ENCODE measurements at regions not wholly inside any gene's neighbourhood (a gene's known extent, or its start where the extent isn't known, plus 50 kb on each side); places are given as distances from the start of the nearest gene placed in this dataset.

DNA sequence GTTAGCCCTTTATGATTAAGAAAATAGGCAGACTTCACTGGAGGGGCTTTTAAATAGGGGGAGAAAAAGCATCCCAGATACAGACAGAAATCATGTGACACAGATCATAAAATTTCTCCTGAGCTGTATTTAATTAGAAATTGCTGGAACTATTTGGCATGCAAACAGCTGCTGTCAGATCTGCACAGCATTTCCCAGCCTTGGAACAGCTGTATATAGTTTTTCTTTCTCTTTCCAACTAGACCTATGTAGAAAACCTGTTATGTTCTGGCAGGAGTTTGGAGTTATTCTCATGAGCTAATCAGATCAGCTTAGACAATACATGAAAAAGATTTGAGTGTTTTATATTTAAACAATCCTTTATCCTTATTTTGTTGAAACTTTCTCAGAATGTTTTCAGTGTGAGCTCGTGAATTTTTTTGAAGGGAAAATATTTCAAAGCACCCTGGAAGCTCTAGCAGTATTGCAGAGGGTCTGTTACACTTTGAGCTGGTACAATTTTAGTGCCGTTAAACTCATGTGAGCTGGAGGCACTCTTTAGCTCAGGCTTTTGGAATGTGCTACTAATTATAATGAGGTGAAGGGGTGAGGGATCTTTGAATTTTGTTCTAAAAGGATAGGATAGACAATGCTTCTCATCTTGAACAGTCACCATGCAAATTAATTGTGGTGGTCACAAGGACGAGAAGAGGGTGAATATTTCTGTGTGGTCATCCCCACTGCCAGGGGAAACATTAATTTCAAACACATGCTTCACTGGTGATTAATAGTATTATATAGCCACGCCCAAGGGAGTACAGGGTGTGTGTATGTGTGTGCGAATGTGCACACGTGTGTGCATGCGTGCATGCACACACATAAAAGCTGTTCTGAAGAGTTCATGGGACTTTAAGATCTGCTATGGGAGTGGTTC, 239.4 kb upstream of the FBXL7 start:
- DNase-seq = no peak

DNA sequence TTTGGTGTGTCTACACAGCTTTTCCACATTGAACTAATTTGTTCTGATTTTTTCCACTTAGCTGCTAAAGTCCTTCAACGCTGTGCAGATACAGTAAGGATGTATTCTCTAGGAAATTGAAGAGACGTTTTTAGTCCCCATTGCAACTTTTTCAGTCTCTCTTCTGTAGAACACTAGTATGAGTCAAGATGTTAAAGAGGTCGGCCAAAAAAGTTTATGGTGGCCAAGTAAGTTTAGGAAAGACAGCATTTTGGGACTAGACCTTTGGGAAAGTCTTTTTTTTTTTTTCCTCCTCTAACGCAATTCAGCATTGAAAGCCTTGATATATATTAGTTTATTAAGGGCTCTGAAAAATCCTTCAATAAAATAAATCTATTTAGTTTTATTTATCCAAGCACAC, 243.5 kb upstream of the FBXL7 start:
- no peak for DNase-seq

DNA sequence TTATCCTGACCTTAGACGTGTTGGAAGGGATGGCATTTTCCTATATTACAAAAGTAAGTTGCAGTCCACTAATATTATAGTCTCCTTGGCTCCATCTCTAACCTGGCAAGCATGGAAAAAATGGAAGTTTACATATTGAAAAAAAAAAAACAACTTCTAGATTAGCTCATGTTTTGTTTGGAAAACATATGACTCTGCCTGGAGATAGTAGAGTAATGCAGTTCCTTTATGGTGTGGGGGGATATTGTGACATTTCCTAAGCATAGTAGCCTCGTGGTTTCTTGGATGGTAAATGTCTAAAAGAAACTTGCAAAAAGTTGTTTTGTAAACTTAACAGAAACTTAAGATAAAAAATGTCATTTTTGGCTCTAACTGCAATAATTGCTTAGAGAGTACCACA, 244.4 kb upstream of the FBXL7 start:
- no peak for DNase-seq

DNA sequence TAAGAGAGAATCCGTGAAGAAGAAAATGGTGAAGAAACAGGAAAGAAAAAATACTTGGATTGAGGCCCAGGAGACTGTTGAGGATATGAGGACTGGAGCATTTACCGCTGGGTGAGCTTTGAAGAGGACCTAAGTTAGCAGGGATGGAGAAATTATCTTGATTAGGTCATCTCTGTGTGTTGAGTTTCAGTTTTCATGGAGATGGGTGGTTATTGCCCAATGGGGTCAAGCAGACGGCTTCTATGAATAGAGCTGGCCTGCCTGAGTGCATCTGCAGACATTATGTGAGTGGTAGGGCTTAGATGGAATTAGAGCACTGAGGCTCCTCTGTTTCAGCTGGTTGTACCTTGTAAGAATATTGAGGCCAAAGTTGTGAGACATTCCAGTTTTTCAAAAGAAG, 245.4 kb upstream of the FBXL7 start:
- no peak for DNase-seq

DNA sequence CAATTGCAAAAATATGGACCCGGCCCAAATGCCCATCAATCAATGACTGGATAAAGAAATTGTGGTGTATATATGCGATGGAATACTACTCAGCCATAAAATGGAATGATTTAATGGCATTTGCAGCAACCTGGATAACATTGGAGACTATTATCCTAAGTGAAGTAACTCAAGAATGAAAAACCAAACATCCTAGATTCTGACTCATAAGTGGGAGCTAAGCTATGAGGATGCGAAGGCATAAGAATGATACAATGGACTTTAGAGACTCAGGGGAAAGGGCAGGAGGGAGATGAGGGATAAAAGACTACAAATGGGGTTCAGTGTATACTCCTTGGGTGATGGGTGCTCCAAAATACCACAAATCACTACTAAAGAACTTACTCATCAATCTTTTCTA, 247.6 kb upstream of the FBXL7 start:
- no peak for DNase-seq

DNA sequence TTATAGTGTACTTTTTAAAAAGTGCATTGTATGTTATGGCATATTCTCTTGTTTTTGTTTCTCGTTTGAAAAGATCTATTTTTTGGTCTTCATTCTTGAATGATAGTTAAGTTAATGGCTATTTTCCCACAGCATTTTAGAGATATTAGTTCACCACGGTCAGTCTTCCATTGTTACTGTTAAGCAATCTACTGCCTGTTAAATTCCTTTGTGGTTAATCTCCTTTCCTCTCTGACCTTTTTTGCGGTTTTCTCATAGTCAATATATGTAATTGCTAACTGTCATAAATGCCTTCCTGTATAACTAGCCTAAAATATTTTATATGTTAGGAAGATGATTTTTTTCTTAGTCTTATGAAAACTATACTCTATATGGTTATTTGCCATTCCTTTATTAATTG, 250.8 kb upstream of the FBXL7 start:
- DNase-seq = no peak

DNA sequence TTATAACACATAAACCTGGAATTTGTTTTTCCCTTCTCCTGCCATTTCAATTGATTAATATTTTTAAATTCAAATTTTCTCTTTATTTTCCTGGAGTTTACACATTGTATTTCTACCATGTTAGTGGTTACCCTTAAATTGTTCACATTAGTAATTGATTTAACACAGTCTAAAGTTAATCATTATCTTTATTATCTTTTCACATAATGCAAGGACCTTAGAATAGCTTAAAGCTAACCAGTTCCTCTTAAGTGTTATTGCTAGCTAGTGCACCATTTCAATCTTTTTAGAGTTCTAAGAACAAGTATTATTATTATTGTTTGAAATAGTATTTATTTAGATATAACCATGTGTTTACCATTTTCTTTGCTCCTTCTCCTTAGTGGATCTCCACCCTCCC, 251.2 kb upstream of the FBXL7 start:
- DNase-seq = no peak

DNA sequence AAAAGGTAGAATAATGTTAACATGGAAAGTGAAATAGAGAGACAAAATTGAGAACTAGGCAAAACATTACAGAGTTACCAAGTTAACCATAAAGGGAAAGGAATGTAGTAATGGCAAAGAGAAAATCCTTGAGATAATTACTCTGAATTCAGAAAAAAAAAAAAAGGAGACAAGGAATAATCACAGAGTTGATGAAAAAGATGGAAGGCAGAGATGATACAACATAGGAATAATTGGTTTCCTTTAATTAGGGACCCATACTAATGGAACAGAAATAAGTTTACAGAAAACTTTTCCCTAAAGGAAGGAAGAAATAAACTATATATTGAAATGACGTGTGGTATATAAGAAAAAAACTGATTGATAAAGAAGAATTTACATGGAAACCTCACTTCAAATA, 254.1 kb upstream of the FBXL7 start:
- no peak for DNase-seq

DNA sequence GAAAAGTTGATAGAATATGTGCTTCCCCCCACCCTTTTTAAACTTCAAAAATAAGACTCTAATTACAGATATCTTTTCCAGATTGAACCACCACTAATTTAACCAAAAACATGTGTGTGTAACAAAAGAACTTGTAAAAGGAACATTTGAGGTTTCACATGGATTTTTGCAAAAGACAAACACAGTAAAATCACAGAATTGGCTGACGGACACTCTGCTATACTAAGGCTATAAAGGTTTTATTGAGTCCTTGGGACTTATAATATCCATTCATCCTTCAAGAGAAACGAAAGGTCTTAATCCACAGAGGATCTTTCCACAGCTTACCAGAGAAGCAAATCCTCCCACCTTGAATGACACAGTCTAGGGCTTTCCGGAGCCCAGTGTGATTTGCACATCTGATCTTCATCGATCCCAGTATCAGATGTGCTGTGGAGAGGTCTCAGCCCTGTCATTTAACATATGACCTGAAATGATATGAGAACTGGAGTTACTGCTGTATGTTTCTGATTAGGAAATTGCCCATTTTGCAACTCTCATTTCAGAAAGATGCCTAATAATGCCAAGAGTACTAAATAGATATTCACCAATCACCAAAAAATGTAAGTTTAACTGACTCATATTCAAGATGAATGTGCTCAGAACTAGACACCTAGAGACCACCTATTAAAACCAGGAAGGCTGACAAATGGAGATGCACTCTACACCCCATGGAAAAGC, 256.5 kb upstream of the FBXL7 start:
- DNase-seq = no peak

DNA sequence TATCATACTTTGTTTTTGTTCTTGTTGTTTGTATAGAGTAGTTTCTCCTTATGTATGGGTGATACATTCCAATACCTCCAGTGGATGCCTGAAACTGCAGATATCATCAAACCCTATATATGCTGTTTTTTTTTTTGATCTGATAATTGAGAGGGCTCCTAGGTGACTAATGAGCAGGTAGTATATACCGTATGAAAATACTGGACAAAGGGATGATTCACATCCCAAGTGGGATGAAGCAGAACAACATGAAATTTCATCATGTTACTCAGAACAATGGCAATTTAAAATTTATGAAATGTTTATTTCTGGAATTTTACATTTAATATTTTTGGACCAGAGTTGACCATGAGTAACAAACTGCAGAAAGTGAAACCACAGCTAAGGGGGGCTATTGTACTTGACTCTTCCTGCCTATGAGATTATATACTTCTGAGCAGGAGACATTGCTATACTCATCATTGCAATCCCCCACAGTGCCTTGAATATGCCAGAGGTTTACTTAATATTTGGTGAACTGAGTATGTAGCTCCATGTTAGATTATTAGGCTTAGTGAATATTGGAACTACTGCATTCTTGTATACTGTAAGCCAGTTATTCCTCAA, 258.7 kb upstream of the FBXL7 start:
- no peak for DNase-seq

DNA sequence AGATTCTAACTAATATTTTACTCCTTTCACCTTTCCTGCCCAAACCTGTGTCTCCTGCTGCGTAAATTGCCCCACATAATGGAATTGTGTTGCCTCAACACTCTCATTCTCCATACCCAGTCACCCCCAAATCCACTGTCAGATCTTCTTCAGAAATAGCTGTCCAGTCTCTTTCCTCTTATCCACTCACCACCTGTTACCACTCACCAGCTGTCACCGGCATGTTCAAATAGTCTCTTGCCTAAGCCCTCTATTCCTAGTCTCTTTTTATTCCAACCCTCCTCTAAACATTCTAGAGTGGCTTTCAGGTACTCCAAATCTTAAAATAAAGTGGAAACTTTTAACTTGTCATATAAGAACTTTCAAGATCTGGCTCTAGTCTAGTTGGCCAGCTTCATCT, 262.0 kb upstream of the FBXL7 start:
- no peak for DNase-seq

DNA sequence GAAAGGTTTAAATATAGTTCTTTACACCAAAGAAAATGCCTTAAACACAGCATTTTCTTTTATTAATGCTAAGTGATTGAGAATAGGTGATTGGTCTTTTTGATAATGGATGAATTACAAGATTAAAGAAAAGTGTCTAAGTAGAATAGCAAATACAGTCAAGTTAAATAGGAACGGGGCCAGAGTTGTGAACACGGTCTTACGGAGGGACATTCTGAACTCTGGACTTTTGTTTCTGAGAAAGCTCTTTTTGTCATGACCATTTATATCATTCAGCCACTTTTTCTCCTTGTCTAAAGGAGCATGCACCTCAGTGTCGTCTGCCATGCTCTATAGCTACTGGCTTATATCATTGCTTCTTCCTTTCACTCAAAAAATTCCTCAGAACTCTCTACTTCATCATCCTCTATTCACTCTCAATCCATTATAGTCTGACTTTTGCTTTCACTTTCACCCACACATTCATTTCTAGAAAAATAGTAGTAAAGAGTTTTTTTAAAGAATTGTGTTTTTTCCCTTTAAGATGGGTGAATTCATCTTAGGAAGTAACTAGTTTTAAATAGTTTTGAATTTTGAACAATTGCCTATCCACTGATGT, 263.0 kb upstream of the FBXL7 start:
- DNase-seq = no peak

DNA sequence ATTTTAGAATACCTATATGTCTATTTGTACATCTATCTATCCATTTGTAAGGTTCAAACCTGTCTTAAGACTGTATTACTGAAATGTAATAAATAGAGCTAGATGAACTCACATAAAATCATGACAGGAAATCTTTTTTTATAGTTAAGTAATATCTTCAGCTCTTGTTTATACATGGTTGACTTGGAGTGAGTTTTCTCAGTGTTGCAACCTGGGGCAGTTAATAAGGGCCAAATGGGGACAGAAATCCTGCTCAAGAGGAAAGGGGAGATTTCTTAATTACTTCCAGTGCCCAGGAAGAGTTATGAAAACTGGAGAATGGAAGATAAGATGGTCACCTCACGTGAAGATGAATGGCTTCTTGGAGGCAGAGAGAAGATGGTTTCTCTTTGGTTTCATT, 265.1 kb upstream of the FBXL7 start:
- DNase-seq = no peak

DNA sequence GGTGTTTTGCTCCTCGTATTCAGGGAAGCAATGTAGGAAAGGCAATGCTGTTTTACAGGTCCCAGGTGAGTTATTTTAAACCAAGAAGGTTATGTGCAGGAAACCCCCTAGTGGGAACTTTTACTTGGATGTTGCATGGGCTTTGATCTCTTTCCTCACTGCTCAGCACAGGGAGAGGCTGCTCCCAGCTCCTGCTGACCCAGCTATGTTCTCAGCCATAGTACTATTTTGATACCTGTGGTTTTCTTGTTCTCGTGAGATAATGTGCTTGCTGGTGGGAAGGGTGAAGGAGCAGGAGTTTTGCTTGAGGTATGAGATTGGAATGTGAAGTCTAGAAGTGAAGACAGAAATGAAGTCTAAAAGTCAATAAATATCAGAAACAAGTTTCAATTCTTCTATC, 265.6 kb upstream of the FBXL7 start:
- DNase-seq = no peak

DNA sequence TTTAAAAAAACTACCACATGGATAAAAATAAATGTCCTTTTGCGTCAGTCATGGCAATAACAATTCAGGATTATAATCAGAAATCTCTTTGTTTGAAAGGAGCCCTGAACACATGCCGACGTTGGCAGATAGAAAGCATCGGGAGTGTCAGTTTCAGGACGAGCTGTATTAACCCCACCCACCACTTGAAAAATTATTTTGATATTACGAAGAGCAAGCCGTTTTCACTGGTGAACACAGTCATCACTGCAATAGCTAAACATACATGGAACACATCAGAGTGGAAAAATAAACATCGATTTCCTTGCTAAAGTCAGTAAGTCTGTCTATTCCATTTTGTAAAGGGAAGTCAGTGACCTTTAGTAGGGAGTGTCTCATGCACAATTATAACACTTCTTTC, 266.4 kb upstream of the FBXL7 start:
- no peak for DNase-seq

DNA sequence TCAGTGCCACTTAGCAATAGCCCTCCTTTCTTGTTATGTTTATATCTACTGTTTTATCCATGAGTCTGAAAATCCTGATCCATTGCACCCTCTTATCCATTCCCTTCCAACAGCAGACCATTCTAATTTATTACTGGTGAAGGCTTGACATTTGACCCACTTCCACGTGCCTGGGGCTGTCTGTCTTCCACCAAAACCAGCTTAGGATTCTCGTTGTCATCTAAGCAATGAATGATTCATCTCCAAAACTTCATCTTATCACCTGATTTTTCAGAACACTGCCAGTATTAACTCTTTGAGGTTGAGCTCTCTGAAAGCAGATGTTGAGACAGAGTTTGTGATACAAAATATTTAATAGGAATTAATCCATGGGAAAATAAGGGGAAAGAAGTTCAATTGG, 277.8 kb upstream of the FBXL7 start:
- no peak for DNase-seq

DNA sequence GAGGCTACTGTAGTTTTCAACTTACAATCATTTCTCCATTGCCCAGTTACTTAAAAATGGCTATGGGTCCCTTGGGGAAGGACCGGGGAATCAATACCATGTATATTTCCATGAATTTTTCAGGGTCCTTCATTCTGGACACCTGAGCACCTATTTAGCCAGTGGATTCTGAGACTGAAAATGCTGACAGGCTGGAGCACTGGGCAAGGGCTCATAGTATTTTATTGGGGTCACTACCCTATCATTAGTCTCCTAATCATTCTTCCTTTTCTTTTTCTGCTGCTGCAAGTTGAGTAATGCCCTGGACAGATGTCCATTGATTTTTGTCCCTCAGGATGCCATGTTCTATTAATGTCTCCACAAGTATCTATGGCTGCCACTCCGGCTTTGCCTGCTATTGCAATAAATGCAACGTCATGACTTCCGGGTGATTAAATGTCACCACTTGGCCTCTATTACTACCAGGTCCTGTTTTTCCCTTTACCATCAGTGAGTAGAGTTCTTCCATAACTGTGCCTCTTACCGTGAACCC, 279.3 kb upstream of the FBXL7 start:
- no peak for DNase-seq

DNA sequence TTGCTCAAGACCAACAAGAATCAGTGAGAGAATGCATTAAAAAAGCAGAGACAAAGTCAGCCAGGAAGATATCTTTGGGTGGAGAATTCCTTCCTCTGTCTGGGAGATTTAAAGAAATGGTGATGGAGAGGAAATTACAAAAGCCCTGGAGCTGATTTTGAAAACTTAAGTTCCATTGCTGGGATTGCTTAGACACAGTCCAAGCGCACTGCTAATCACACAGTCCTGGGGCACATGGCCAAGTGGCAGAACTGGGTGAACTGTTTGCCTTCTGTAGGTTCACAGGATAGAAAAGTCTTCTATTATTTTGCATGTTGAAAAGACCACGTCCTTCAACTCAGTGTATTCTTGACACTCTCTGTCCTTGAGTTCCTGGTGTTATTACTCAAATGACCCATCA, 284.9 kb upstream of the FBXL7 start:
- DNase-seq = no peak

DNA sequence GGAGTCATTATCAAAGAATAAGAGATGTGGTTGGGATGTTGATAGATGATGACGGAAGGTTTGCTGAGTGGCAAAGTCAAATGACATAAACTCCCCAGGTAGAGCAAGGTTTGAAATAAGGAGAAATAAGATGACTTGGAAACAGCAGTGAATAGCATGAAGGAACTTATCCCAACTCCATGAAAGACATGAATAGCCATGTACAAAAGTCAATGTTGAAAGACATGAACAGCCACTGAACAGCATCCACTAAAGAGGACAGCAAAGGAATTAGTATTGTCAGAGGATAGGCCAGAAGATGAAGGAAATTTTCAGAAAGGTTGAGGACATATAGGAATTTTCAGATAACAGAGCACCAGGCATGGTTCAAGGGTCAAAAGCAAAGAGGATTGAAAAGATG, 286.0 kb upstream of the FBXL7 start:
- DNase-seq = no peak

DNA sequence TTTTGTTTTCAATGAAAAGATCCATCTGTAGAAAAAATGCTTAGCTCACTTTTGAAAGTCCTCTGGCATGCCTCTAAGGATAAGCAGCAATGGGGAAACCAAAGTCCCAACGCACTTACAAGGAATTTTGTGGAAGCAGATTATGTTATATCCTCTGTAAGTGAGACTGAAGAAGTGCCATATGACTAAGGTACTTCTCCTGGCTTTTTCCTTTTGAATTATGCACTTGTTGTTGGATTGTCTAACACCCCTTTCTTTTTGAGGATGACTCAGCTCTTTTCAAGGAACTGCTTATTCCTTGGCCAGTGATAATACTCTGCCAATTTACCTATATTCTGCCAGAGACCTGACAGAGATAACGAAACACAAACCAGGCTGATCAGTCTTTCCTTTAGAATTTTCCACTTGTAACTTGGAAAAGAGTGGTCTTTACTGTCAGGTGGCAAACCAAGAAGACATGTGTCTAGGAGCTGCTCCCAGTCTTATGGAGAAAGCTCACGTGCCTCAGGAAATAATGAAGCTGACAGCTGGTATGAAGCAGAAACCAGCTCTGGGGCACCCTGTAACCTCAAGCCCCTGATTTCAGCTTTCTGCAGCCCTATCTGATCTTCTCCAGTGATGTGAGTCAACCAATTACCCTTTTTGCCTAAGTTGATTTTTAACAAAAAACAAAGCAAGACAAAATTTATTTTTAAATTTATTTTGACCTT, 290.8 kb upstream of the FBXL7 start:
- DNase-seq = no peak

DNA sequence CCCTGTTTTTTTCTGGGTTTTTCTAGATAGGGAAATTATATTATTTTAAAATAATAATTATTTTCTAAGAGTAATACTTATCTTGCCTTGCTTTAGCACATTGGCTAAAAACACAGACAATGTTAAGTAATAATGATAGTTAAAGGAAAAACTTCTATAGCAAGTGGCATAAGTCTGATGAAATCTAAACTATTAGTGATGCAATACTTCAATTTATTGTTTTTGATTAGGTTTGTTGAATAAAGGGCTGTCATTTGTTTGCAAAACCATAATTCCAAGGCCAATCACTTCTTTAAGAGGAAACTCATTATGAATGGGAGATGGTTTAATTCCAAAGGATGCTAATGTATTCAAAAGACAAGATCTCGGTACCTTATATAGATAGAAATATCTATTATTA, 293.8 kb upstream of the FBXL7 start:
- no peak for DNase-seq

DNA sequence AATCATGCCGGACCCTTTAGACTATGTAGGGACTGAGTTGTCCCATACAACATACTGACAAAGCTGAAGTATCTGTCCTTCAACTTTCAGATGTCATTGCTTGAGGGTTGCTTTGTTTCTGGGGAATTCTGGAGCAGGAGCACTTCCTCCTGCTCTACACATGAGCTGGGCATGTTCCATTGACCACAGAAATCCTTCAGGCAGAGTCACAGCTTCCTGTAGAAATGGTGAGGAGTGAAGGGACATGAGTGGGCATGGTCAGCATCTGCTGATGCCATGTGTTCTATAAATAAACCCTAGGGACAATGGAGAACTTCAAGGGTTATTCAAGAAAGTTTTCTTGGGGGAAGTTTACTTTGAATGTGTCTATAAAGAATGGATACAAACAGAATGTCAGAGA, 296.6 kb upstream of the FBXL7 start:
- DNase-seq = no peak

DNA sequence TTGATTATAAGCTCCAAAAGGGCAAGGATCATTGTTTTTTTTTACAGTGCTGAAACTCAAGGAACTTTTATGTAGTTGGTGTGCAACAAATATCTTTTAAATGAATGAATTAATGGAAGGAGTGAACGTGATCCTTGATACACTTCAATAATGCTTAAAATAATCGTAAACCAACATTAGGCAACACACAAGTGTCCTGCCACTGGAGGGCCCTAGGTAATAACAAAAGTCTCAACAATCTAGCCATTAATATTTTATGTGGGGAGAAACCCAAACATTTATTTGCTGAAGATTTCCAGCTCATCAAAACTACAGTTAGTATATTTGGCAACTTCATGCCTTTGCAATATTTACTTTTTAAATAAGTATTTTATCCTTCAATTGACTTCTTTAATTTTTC, 309.0 kb upstream of the FBXL7 start:
- DNase-seq = no peak
